PC-9 (cell line): ENCODE measurements at regions not wholly inside any gene's neighbourhood (a gene's known extent, or its start where the extent isn't known, plus 50 kb on each side); places are given as distances from the start of the nearest gene placed in this dataset.

Experiments used
- CTCF ChIP-seq: fragments of 200-600 bp; sonication (generic); conservative IDR thresholded peaks from 2 replicates; pipeline ENCODE4 v1.6.1; 2017; ENCODE audit warnings: mixed run types, antibody characterized with exemption, mild to moderate bottlenecking, moderate library complexity
- EZH2 ChIP-seq: fragments of 200-600 bp; sonication (generic); IDR thresholded peaks from 2 replicates; pipeline ENCODE4 v1.8.0; 2017; ENCODE audit warnings: antibody characterized with exemption, low read depth

- TF ChIP-seq CTCF = no peak
- no peak for TF ChIP-seq EZH2
These were observed 343.7 kb downstream of the PTEN start for GRCh38 chr10:88207121-88207546.
